Epithelial cell of prostate (primary cell): ENCODE measurements at regions not wholly inside any gene's neighbourhood (a gene's known extent, or its start where the extent isn't known, plus 50 kb on each side); places are given as distances from the start of the nearest gene placed in this dataset.

Source experiments
- DNase-seq: peaks from one replicate; pipeline ENCODE4 v3.0.0-alpha.2; 2011; ENCODE audit warnings: low read depth, low spot score
- H3K27ac ChIP-seq: fragments of 450-650 bp; 2 replicates; pipeline ENCODE4 v1.5.1; 2017; ENCODE audit warnings: mild to moderate bottlenecking

- no peak overlapping the region for H3K27ac ChIP-seq
- DNase-seq: no peak
These were observed 272.8 kb upstream of the EPHA5 start for GRCh38 chr4:65943076-65943475.

- DNase-seq: no peak
- H3K27ac ChIP-seq: no peak overlapping the region
These were observed 254.6 kb upstream of the EPHA5 start for GRCh38 chr4:65924843-65925242.

GRCh38 chr4:65923616-65924015 lies 253.3 kb upstream of the EPHA5 start:
- H3K27ac ChIP-seq: no peak overlapping the region
- DNase-seq: no peak

- no peak overlapping the region for H3K27ac ChIP-seq
- no peak for DNase-seq
These were observed 250.9 kb upstream of the EPHA5 start for GRCh38 chr4:65921180-65921579.

GRCh38 chr4:65918872-65919271 lies 248.6 kb upstream of the EPHA5 start:
- no peak overlapping the region for H3K27ac ChIP-seq
- no peak for DNase-seq

GRCh38 chr4:65918212-65918611 lies 247.9 kb upstream of the EPHA5 start:
- no peak for DNase-seq
- H3K27ac ChIP-seq: no peak overlapping the region

GRCh38 chr4:65917486-65917885 lies 247.2 kb upstream of the EPHA5 start:
- DNase-seq: no peak
- H3K27ac ChIP-seq: no peak overlapping the region

GRCh38 chr4:65911720-65912119 lies 241.4 kb upstream of the EPHA5 start:
- DNase-seq: no peak
- no peak overlapping the region for H3K27ac ChIP-seq

GRCh38 chr4:65893957-65894755 lies 223.9 kb upstream of the EPHA5 start:
- DNase-seq: no peak

GRCh38 chr4:65893271-65893670 lies 223.0 kb upstream of the EPHA5 start:
- H3K27ac ChIP-seq: no peak overlapping the region
- no peak for DNase-seq

More at GRCh38 chr4:65893957-65894755, 223.9 kb upstream of the EPHA5 start:
- H3K27ac ChIP-seq: no peak overlapping the region

- no peak for DNase-seq
- no peak overlapping the region for H3K27ac ChIP-seq
These were observed 210.3 kb upstream of the EPHA5 start for GRCh38 chr4:65880594-65880993.

GRCh38 chr4:65868096-65868824 lies 198.0 kb upstream of the EPHA5 start:
- H3K27ac ChIP-seq: no peak overlapping the region

GRCh38 chr4:65865489-65865888 lies 195.2 kb upstream of the EPHA5 start:
- DNase-seq: no peak
- no peak overlapping the region for H3K27ac ChIP-seq

More at GRCh38 chr4:65868096-65868824, 198.0 kb upstream of the EPHA5 start:
- no peak for DNase-seq

- no peak for DNase-seq
- H3K27ac ChIP-seq: no peak overlapping the region
These were observed 191.7 kb upstream of the EPHA5 start for GRCh38 chr4:65861993-65862392.

GRCh38 chr4:65845199-65845773 lies 175.0 kb upstream of the EPHA5 start:
- no peak overlapping the region for H3K27ac ChIP-seq

GRCh38 chr4:65839164-65839931 lies 169.1 kb upstream of the EPHA5 start:
- H3K27ac ChIP-seq: no peak overlapping the region
- no peak for DNase-seq

More at GRCh38 chr4:65845199-65845773, 175.0 kb upstream of the EPHA5 start:
- no peak for DNase-seq

GRCh38 chr4:65834707-65835106 lies 164.4 kb upstream of the EPHA5 start:
- DNase-seq: no peak
- H3K27ac ChIP-seq: no peak overlapping the region

- DNase-seq: no peak
These were observed 161.5 kb upstream of the EPHA5 start for GRCh38 chr4:65831828-65832227.

GRCh38 chr4:65825116-65825753 lies 154.9 kb upstream of the EPHA5 start:
- H3K27ac ChIP-seq: no peak overlapping the region
- peak; percentile 14 for DNase-seq

More at GRCh38 chr4:65831828-65832227, 161.5 kb upstream of the EPHA5 start:
- H3K27ac ChIP-seq: no peak overlapping the region

GRCh38 chr4:65819192-65819591 lies 148.9 kb upstream of the EPHA5 start:
- no peak for DNase-seq
- H3K27ac ChIP-seq: no peak overlapping the region
